Activated CD4-positive, CD25-positive, alpha-beta regulatory T cell (primary cell): ENCODE measurements at regions not wholly inside any gene's neighbourhood (a gene's known extent, or its start where the extent isn't known, plus 50 kb on each side); places are given as distances from the start of the nearest gene placed in this dataset.

Source experiments
- DNase-seq, 4 experiments: peaks; one replicate each; lab custom pipeline; 2025; lab: John Stamatoyannopoulos, UW

GRCh38 chr7:67843001-67843565 lies 846.5 kb downstream of the TYW1 start:
- DNase-seq = no peak

DNA sequence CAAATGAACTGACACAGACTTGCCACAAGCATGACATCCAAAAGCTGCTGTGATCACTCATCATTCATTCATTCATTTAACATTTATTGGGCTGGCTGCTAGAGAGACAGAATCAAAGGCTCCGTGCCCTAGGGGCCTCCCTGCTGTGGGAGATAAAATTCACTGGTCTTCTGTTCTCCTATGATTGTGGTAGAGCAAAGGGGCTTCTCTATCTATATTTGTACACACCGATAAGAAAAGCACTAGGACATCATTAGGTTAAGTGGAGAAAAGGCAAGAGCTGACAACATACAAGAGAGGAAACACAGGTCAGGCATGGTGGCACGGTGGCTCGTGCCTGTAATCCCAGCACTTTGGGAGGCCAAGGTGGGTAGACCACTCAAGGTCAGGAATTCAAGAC lies 847.0 kb downstream of the TYW1 start:
- DNase-seq = no peak

- DNase-seq = no peak
Measured at GRCh38 chr7:67847092-67847787, 850.6 kb downstream of the TYW1 start.

DNA sequence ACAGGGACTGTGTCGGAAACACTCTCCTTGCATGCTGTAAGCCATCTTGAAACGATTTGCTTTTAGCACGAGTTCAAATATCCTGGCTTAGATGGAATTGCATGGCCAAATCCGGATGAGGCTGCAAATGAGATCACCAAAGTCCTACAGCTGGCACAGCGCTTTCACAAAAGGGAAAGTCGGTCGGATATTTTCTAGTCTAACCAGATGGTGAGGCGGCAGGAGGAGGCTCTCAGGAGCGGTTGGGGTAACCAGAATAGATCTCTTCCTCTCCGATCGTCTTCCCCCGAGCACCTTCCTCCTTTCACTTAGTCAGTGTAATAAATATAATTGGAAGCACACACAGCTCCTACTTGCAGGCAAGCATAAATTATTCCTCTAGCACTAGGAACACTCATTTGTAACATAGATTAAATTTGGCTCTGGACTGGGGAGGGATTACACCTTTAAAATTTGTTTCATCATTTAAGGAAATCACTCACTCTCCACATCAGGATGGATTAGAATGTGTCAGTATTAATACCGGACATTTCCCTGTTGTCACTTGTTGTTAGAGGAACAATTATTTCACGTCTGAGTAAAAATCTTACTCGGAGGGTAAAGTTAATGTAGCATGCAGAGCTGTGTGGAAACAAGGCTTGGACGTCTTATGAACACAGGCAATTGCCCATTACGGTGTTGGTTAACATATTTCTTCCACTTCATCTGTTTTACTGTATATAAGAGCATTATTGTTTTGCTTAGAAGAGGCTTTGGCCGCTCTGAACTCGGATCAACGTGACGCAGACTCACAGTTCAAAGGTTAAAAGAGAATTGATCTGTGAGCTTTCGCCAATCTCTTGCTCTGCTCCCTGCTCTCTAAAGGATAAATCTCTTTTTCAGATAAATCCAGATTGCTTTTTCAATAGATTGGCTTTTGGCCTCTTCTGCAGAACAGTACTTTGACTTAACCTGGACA lies 857.9 kb downstream of the TYW1 start:
- DNase-seq = no peak

- DNase-seq = no peak
Measured at GRCh38 chr7:67855322-67855721, 858.7 kb downstream of the TYW1 start.

GRCh38 chr7:67856046-67856445 lies 859.4 kb downstream of the TYW1 start:
- DNase-seq = no peak

DNA sequence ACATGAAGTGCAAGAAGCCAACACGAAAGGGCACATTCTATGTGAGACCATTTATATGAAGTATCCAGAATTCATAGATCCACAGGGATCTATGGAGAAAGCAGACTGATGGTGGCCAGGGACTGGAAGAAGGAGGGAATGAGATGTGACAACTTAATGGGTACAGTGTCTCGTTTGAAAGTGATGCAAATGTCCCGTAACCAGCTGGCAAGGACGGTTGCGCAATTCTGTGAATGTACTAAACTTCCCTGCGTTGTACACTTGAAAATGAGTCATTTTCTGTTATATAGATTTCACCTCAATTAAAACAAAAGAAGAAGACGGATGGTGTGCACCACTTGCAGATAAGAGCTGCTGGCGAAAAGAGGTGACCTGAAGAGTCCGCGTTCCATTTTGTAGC lies 861.1 kb downstream of the TYW1 start:
- DNase-seq = no peak

- DNase-seq = no peak
Measured at GRCh38 chr7:67858931-67859330, 862.3 kb downstream of the TYW1 start.

DNA sequence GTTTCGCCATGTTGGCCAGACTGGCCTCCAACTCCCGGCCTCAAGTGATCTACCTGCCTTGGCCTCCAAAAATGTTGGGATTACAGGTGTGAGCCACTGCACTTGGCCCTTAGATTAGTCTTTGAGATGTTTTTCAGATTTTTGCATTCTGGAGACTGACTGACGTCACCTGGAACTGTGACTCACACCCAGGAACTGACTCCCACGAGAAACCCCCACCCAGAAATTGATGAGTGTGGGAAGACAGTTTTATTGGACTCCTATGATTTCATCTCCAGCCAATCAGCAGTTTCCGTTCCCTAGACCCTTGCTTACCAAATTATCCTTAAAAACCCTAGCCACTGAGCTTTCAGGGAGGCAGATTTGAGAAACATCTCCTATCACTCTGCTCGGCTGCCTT lies 867.3 kb downstream of the TYW1 start:
- no peak for DNase-seq

DNA sequence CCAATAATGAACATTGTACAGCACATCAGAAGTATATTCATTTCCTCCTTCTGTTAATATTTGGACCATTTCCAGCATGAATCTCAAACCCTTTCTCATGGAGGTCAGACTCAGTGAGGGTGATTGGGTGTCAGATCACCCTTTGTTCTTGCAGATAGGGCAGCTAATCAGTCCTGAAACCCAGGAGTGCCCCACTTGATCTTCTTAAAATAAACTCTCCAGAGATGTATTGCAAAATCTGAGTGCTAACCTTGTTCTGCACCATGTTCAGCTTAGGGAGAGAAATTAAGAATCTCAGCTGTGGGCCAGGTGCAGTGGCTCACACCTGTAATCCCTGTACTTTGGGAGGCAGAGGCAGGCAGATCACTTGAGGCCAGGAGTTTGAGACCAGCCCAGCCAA lies 869.4 kb downstream of the TYW1 start:
- no peak for DNase-seq

GRCh38 chr7:67866812-67867211 lies 870.2 kb downstream of the TYW1 start:
- no peak for DNase-seq

- DNase-seq = no peak
Measured at GRCh38 chr7:67870396-67870795, 873.8 kb downstream of the TYW1 start.

DNA sequence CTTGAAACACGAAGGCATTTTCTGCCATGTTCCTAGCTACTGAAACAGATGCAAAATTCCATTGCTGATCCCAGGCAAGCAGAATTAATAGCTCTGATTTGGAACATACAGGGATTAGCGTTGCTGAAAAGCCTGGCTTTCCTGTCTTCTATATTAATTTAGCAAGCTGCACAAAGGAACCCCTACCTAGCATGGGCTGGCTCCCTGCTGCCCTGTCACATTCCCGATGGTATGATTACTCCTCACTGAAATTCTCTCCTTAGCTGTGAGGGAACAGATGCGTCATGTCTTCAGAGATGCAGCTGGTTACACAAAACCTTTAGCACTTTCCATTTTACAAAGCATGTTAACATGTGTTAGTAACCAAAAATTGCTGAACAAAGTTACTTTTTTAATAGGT lies 878.9 kb downstream of the TYW1 start:
- no peak for DNase-seq

DNA sequence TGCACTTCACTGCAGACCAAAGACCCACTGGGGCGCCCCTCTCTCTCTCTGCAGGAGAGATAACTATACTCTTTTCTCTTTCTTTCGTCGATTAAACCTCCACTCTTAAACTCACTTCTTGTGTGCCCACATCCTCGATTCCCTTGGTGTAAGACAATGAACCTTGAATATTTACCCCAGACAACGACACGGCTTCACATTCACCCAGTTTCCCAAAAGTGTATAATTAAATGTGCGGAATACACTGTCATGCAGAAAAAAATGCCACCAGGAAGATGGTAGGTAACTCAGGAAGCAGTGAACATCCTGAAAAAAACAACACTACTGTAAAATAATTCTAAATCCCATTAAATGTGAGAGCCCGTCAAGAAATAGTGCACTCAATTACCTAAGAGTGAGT lies 882.2 kb downstream of the TYW1 start:
- DNase-seq = no peak

GRCh38 chr7:67882843-67883242 lies 886.2 kb downstream of the TYW1 start:
- no peak for DNase-seq

- DNase-seq = no peak
Measured at GRCh38 chr7:67890316-67890715, 893.7 kb downstream of the TYW1 start.

DNA sequence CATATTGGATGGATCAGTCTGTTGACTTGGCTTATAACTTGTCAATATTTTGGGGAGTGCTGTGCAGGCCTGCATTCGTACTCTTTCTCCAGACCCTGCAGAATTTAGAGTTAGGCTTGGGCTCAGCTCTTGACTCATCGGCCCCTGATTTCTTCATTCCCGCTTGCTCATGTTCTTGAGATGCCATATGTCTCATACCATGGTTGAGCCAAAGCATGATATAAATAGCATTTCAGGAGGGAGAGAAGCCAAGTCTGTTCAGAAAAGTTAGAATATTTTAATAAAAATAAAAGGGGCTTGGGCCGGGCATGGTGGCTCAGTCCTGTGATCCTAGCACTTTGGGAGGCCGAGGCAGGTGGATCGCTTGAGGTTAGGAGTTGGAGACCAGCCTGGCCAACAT lies 898.1 kb downstream of the TYW1 start:
- DNase-seq = no peak

- DNase-seq = no peak
Measured at GRCh38 chr7:67896721-67897120, 900.1 kb downstream of the TYW1 start.

GRCh38 chr7:67900456-67900855 lies 903.8 kb downstream of the TYW1 start:
- no peak for DNase-seq

GRCh38 chr7:67901808-67902480 lies 905.3 kb downstream of the TYW1 start:
- no peak for DNase-seq

DNA sequence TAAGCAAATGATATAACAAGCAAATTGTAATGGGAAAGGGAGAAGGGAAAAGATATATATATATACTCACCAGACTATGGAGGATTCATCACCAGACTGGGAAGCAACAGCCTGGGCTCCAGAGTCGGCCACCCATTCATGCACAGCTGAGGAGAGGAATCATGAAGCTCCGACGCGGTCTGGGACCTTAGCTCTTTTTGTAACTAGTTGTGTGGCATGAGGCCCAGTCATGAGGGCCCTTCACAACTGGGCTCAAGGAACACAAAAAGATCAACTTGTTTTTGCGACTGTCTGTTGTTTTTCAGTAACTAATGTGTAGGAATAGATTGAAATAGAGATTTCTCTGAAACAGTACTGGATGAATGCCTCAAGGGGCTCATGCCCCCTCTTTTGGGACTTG lies 911.2 kb downstream of the TYW1 start:
- no peak for DNase-seq

- DNase-seq = no peak
Measured at GRCh38 chr7:67912437-67912836, 915.8 kb downstream of the TYW1 start.
